ENCODE measurements at regions not wholly inside any gene's neighbourhood (a gene's known extent, or its start where the extent isn't known, plus 50 kb on each side); places are given as distances from the start of the nearest gene placed in this dataset.

DNA sequence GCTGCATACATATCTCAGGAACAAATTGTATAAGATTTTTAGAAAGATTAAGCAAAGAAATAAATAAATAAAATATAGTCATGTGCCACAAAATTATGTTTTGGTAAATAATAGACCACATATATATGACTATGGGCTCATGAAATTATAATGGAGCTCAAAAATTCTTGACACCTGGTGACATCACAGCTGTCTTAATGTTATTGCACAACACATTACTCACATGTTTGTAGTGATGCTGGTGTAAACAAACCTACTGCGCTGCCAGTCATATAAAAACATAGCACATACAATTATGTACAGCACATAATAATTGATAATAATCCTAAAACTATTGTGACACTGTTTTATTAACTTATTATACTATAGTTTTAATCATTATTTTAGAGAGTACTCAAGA is 1159.1 kb downstream of the SI start:
- H3K27me3 Mint-ChIP-seq (ENCODE audit: low read depth in 3 of 3) = no peaks in the 10 kb centered on the region
- H3K4me3 Mint-ChIP-seq = no peak overlapping the region
- H3K4me1 Mint-ChIP-seq = no peaks in the 10 kb centered on the region
- no peak overlapping the region for H3K27ac Mint-ChIP-seq
- no peaks in the 10 kb centered on the region for H3K36me3 Mint-ChIP-seq
- no peak for DNase-seq
- H3K9me3 Mint-ChIP-seq = peaks cover 6 to 29% (median 11%) of the 10 kb centered on the region in 6 donors

DNA sequence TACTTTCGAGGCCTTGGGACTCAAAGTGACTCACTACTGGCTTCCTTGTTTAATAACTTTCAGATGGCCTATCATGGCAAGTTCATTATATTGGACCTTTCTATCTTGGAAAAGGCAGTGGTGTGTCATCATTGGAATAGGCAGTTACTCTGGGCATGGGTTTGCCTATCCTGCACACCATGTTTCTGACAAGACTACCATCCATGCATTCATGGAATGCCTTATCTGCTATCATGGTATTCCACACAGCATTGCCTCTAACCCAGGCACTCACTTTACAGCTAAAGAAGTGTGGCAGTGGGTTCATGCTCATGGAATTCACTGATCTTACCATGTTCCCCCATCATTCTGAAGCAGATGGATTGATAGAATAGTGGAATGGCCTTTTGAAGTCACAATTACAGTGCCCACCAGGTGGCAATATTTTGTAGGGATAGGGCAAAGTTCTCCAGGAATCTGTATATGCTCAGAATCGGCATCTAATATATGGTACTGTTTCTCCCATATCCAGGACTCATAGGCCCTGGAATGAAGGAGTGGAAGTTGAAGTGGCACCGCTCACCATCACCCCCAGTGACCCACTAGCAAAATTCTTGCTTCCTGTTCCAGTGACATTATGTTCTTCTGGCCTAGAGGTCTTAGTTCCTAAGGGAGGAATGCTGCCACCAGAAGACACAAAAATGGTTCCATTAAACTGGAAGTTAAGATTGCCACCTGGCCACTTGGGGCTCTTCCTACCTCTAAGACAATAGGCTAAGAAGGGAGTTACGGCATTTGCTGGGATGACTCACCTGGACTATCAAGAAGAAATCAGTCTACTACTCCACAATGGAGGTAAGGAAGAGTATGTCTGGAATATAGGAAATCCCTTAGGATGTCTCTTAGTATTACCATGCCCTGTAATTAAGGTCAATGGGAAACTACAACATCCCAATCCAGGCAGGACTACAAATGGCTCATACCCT is 1161.4 kb downstream of the SI start:
- no peaks in the 10 kb centered on the region for H3K27me3 Mint-ChIP-seq (ENCODE audit: low read depth in 3 of 3)
- no peak overlapping the region for H3K4me3 Mint-ChIP-seq
- DNase-seq = no peak
- no peak overlapping the region for H3K27ac Mint-ChIP-seq
- no peaks in the 10 kb centered on the region for H3K36me3 Mint-ChIP-seq
- H3K9me3 Mint-ChIP-seq = peaks cover 2 to 25% (median 9%) of the 10 kb centered on the region in 6 donors
- H3K4me1 Mint-ChIP-seq = no peaks in the 10 kb centered on the region

DNA sequence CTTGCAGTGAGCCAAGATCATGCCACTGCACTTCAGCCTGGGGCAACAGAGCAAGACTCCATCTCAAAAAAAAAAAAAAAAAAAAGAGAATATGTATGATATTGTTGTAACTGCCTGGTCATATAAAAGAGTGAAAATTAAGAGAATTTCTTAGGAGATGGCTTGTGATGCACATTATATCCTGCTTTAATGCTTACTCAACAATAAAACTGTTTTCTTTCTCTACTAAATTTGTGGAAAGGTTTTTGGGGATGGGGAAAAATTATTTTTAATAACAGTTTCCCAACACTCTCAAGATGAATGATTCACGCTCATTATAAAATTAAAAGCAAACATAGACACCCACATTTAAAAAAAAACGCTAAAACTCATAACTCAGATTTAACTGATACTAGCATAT is 1163.0 kb downstream of the SI start:
- no peak overlapping the region for H3K4me3 Mint-ChIP-seq
- no peaks in the 10 kb centered on the region for H3K4me1 Mint-ChIP-seq
- H3K27me3 Mint-ChIP-seq (ENCODE audit: low read depth in 3 of 3) = no peaks in the 10 kb centered on the region
- peaks cover 2 to 23% (median 8%) of the 10 kb centered on the region in 6 donors for H3K9me3 Mint-ChIP-seq
- H3K27ac Mint-ChIP-seq = no peak overlapping the region
- H3K36me3 Mint-ChIP-seq = no peaks in the 10 kb centered on the region
- no peak for DNase-seq

DNA sequence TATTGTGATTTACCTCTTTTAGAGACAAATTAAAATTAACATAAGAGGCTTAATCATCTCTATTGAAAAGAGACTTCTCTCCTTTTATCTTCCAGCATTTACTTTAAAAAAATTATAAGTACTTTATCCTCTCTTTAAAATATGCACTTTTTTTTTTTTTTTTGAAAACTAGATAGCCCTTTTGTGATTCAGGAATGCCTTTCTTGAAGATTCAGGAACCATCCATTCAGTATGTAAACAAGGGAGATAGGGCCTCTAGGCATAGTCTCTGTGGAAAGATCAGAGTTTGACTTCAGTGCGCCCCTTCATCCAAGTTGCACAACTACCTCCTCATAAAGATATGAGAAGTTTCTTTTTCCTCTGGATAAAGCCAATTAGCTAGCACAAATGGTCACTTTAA is 1163.7 kb downstream of the SI start:
- Mint-ChIP-seq H3K9me3 (peaks cover 0 to 20% (median 5%) of the 10 kb centered on the region in 6 donors), H3K27me3 (ENCODE audit: low read depth in 3 of 3) (no peaks in the 10 kb centered on the region), H3K4me3 (no peak overlapping the region), H3K36me3 (no peaks in the 10 kb centered on the region), H3K4me1 (no peaks in the 10 kb centered on the region), H3K27ac (no peak overlapping the region)
- no peak for DNase-seq

DNA sequence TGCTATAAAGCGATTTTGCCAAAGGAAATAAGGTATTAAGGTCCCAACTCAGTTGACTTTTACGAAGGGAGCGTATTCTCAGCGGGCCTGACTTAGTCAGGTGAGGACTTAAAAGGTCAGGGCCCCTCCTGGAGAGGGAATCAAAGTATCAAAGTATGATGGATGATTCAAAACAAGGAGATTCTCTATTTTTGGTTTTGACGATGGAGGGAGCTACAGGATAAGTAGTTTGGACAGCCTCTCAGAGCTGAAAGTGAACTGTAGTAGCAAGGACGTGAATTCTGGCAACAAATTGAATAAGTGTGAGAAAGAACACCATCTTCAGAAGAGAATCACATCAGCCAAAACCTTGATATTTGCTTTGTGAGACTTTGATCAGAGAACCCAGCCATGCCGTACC is 1186.5 kb downstream of the SI start:
- Mint-ChIP-seq H3K4me1 (no peaks in the 10 kb centered on the region), H3K4me3 (no peak overlapping the region), H3K27me3 (ENCODE audit: low read depth in 3 of 3) (peaks cover 0 to 2% (median 0%) of the 10 kb centered on the region in 3 donors), H3K9me3 (peaks cover 3 to 51% (median 22%) of the 10 kb centered on the region in 6 donors), H3K27ac (no peak overlapping the region), H3K36me3 (no peaks in the 10 kb centered on the region)
- no peak for DNase-seq

DNA sequence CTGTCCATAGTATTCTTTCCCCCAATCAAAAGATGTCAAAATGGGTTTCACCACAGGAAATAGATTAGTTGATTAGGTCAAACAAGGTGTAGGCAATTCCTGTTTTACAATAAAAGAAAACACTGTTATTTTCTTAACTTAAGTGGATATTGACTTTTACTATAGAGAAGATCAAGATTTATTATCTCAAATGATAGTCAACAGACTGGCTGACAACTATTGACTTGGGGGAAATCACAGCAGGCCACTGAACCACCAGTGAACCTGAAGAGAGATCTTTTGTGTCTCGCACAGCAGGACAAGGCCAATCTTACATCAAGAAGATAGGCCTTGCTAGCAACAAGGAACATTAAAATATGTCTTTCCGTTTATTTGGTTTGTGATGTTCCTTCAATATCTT is 1187.6 kb downstream of the SI start:
- Mint-ChIP-seq H3K36me3 (no peaks in the 10 kb centered on the region), H3K4me3 (no peak overlapping the region), H3K27me3 (ENCODE audit: low read depth in 3 of 3) (peaks cover 0 to 2% (median 0%) of the 10 kb centered on the region in 3 donors), H3K9me3 (peaks cover 0 to 43% (median 18%) of the 10 kb centered on the region in 6 donors), H3K4me1 (no peaks in the 10 kb centered on the region), H3K27ac (no peak overlapping the region)
- DNase-seq = no peak

DNA sequence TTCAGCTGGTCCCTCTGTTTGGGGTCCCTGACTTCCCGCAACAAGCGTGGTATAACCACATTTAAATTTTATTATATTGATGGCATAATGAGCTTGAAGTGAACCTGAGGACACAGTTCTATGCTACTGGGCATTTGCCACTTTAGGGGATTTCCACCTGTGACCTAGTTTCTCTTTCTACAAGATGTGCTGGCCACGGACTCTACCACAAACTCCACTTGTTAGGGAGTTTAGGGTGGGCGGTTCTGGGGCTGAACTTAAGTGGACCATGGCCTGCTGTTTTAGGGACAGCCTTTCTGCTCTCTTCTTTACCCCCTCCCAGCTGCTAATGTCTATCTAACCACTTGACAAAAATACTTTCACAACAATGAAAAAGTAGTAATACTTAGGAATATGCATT is 1199.1 kb downstream of the SI start:
- H3K4me3 Mint-ChIP-seq = no peak overlapping the region
- no peak overlapping the region for H3K27ac Mint-ChIP-seq
- H3K27me3 Mint-ChIP-seq (ENCODE audit: low read depth in 3 of 3) = peaks cover 0 to 1% (median 0%) of the 10 kb centered on the region in 3 donors
- no peak for DNase-seq
- H3K4me1 Mint-ChIP-seq = no peaks in the 10 kb centered on the region
- peaks cover 0 to 9% (median 0%) of the 10 kb centered on the region in 3 donors for H3K36me3 Mint-ChIP-seq
- peaks cover 17 to 69% (median 41%) of the 10 kb centered on the region in 6 donors for H3K9me3 Mint-ChIP-seq

DNA sequence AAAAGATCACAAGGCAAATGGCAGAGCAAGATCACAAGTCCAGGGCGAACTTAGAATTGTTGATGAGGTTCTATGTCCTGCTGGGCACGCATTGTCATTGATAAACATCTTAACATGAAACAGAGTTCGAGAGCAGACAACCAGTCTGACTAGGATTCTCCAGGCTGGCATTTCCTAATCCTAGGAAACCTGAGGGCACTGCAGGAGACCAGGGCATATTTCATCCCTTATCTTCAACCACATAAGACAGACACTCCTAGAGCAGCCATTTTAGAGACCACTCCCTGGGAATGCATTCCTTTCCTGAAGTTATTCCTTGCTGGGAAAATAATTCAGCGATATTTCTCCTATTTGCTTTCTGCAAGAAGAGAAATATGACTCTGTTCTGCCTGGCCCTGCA is 1199.9 kb downstream of the SI start:
- Mint-ChIP-seq H3K36me3 (peaks cover 0 to 9% (median 0%) of the 10 kb centered on the region in 3 donors), H3K27me3 (ENCODE audit: low read depth in 3 of 3) (peaks cover 0 to 1% (median 0%) of the 10 kb centered on the region in 3 donors), H3K27ac (no peak overlapping the region), H3K4me3 (no peak overlapping the region), H3K4me1 (no peaks in the 10 kb centered on the region), H3K9me3 (peaks cover 19 to 66% (median 39%) of the 10 kb centered on the region in 6 donors)
- no peak for DNase-seq

DNA sequence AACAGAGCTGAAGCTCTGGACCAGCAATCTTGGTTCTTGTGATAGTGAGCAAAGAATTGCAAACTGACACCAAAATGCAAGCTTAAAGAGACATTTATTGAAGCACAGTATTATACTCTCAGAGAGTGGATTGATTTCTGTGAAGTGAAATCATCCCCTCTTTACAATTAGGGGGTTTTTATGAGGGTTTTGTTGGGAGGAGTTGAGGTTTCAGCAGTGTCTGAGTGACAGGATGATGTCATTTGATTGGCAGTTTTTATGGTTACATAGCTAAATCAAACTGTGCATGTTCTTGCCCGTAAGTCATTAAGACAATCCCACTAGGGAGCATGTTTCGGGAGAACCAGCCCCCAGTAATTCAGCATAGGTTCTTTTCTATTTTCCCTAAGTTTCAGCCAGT is 1200.5 kb downstream of the SI start:
- DNase-seq = no peak
- Mint-ChIP-seq H3K27me3 (ENCODE audit: low read depth in 3 of 3) (peaks cover 0 to 1% (median 0%) of the 10 kb centered on the region in 3 donors), H3K36me3 (peaks cover 0 to 9% (median 0%) of the 10 kb centered on the region in 3 donors), H3K4me1 (no peaks in the 10 kb centered on the region), H3K4me3 (no peak overlapping the region), H3K27ac (no peak overlapping the region), H3K9me3 (peaks cover 19 to 66% (median 39%) of the 10 kb centered on the region in 6 donors)

DNA sequence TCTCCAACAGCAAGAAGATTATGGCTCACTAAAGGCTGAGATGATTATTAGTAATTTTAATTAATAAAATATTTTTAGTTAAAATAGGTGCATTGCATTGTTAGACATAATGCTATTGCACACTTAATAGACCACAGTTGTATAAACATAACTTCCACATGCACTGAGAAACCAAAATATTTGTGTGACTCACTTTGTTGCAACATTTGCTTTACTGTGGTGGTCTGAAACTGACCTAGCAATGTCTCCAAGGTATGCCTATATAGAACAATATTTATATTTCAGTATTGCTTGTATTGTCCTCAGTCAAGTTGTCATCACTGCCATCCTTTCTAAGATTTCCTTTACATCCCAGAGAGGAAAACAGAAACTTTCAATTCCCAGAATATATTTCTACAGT is 1215.2 kb downstream of the SI start:
- H3K27me3 Mint-ChIP-seq (ENCODE audit: low read depth in 3 of 3) = no peaks in the 10 kb centered on the region
- no peak for DNase-seq
- peaks cover 6 to 15% (median 11%) of the 10 kb centered on the region in 6 donors for H3K9me3 Mint-ChIP-seq
- no peak overlapping the region for H3K27ac Mint-ChIP-seq
- H3K4me3 Mint-ChIP-seq = no peak overlapping the region
- no peaks in the 10 kb centered on the region for H3K4me1 Mint-ChIP-seq
- H3K36me3 Mint-ChIP-seq = no peaks in the 10 kb centered on the region

DNA sequence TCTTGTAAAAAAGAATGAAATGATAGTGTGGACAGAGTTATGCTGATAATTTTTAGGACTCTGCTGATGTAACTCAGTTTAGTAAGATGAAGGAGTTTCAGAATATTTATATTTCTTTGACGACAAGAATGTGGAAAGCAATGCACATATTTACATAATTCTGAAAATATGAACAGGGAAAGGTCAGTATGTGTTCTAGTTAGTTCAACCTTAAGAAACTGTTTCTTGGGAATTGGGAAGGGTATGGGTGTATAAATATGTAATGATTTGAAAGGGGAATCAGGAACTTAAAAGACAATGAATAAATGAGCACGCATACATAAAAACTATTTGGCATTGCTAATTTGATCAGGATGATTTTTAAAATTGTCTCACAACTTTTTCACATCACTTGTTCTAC is 1226.1 kb downstream of the SI start:
- H3K9me3 Mint-ChIP-seq = peaks cover under 1 to 24% (median 18%) of the 10 kb centered on the region in 6 donors
- H3K4me3 Mint-ChIP-seq = no peak overlapping the region
- H3K27me3 Mint-ChIP-seq (ENCODE audit: low read depth in 3 of 3) = peaks cover 0 to 2% (median 0%) of the 10 kb centered on the region in 3 donors
- no peak for DNase-seq
- H3K27ac Mint-ChIP-seq = no peak overlapping the region
- no peaks in the 10 kb centered on the region for H3K36me3 Mint-ChIP-seq
- no peaks in the 10 kb centered on the region for H3K4me1 Mint-ChIP-seq

DNA sequence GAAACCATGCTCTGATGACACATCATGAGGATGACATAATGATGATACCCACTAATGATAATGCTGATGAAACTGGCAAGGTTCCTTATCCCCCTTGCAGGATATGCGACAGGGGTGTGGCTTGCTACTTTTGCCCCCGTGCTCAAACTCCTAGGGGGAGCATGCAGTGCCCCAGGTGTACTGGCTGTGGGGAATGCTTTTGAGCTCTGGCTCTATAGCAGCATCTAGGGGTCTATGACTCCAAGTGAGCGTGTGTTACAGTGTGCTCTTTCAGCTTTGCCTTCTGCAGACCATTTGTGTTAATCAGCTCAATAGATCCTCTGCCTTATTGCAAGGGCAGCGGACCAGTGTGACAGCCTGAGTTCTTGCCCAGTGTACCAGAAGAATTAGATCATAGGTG is 1239.5 kb downstream of the SI start:
- no peak for DNase-seq
- Mint-ChIP-seq H3K4me3 (no peak overlapping the region), H3K4me1 (no peaks in the 10 kb centered on the region), H3K36me3 (peaks cover 0 to 5% (median 5%) of the 10 kb centered on the region in 3 donors), H3K27ac (no peak overlapping the region), H3K9me3 (peaks cover 10 to 45% (median 25%) of the 10 kb centered on the region in 6 donors), H3K27me3 (ENCODE audit: low read depth in 3 of 3) (no peaks in the 10 kb centered on the region)

DNA sequence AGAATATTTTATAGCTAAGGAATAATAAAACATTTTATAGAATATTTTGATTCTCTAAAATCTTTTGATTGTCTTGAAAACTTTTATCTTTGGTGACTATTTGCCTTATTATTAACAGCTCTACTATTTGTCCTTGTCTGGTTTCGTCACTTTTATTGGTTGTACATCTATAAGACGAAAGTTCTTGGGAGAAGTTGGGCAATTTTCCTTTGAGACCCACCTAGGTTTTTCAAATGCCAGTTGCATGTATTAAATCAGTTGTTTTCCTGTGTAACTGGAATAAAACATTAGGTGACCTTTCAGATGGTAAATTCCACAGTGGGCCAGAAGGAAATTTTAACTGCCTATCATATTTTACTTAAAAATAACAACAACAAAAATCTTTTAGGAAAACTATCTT is 1245.7 kb downstream of the SI start:
- H3K36me3 Mint-ChIP-seq = peaks cover 0 to 3% (median 0%) of the 10 kb centered on the region in 3 donors
- peaks cover 0 to 1% (median 0%) of the 10 kb centered on the region in 3 donors for H3K27me3 Mint-ChIP-seq (ENCODE audit: low read depth in 3 of 3)
- no peak overlapping the region for H3K4me3 Mint-ChIP-seq
- no peaks in the 10 kb centered on the region for H3K4me1 Mint-ChIP-seq
- DNase-seq = no peak
- no peak overlapping the region for H3K27ac Mint-ChIP-seq
- H3K9me3 Mint-ChIP-seq = peaks cover 7 to 44% (median 22%) of the 10 kb centered on the region in 6 donors

DNA sequence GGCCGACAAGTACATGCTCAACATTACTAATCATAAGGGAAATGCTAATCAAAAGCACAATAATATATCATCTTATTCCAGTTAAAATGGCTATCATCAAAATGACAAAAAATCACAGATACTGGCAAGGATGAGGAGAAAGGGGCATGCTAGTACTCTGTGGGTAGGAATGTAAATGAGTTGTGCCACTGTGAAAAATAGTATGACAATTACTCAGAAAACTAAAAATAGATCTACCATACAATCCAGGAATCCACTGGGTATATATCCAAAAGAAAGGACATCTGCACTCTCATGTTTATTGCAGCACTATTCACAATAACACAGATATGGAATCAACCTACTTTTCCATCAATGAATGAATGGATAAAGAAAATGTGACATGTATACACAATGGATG is 1256.5 kb downstream of the SI start:
- no peak for DNase-seq
- Mint-ChIP-seq H3K36me3 (no peaks in the 10 kb centered on the region), H3K4me3 (no peak overlapping the region), H3K27me3 (ENCODE audit: low read depth in 3 of 3) (peaks cover 0 to 2% (median 0%) of the 10 kb centered on the region in 3 donors), H3K4me1 (no peaks in the 10 kb centered on the region), H3K9me3 (peaks cover 11 to 50% (median 27%) of the 10 kb centered on the region in 6 donors), H3K27ac (no peak overlapping the region)
